ENCODE measurements at regions not wholly inside any gene's neighbourhood (a gene's known extent, or its start where the extent isn't known, plus 50 kb on each side); places are given as distances from the start of the nearest gene placed in this dataset.
"Not testable (repeated sequence)": the region's sequence is repeated elsewhere in the genome, so short reads cannot be mapped to it uniquely, and the experiment has no call there.

- no peak for FAIRE-seq
Observed at GRCh38 chr3:34394978-34395748, 596.7 kb downstream of the PDCD6IP start.

DNA sequence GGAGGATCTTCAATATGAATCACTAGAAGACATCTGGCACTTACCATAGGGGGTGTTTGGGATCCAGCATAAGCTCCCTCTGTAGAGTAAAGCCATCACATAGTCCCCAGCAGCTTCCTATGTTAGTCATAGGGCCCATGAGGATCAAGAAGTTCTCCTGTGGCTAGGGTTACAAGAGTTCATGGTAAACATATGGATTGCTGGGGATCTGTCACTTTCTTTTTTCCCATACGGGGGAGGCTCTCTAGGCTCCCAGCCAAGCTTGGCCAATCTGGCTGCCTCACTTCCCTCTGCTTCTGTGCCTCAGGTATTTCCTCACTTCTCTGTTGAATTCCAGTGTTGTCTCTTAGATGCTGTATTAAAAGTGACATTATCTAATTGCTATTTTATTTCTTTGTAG is 597.9 kb downstream of the PDCD6IP start:
- no peak for FAIRE-seq

GRCh38 chr3:34396956-34397355 is 598.5 kb downstream of the PDCD6IP start:
- FAIRE-seq = no peak

- FAIRE-seq = no peak
Observed at GRCh38 chr3:34399401-34399800, 601.0 kb downstream of the PDCD6IP start.

- FAIRE-seq = no peak
Observed at GRCh38 chr3:34405159-34405558, 606.7 kb downstream of the PDCD6IP start.

DNA sequence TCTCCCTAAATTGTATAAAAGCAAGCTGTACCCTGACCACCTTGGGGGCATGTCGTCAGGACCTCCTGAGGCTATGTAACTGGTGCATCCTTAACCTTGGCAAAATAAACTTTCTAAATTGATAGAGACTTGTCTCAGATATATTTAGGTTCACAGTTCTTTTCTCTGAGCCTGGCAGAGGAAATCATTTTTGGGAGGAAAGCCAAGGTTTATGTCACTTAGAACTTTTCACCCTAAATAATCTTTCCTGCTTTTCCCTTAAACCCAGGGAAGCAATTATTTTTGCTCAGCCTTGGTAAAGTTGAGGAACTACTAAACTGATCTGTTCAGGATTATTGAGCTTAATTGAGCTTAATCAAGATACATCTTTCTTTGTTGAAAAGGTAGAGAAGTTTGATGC is 608.9 kb downstream of the PDCD6IP start:
- no peak for FAIRE-seq

- no peak for FAIRE-seq
Observed at GRCh38 chr3:34408088-34408487, 609.7 kb downstream of the PDCD6IP start.

DNA sequence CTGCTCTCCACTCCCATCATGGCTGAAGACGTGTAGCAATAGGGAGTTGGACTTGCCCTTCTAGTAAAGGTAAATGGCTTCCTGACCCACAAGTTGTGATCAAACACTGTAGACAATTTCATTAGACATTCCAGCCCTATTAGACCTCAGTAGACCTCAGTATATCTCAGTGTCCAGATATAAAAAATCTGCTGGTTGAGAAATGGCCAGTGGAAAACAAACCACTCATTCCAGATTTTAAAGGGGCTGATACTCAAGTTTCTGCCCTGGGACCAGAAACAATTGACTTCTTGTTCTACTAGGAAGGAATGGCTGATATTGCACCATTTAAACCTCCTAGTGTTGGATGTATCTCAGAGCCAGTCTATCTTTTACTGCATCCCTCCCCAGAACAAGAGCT is 613.2 kb downstream of the PDCD6IP start:
- no peak for FAIRE-seq

DNA sequence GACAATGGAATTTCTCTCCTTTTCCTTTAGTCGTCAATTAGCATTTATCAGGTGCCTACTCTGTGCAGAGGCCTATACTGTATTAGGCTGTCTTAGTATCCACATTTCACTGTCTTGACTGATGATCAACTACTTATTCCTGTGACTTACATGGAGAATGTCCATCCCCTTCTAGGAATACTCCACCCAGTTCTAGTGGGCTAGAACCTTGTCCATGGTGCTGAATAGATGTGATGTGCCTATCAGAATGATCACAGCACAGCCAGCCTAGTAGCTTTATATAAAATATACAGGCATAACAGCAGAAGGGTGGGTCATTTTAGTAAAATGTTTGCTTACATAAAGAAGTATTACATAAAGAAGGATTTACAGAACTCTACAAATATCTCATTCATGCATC is 621.4 kb downstream of the PDCD6IP start:
- FAIRE-seq = no peak

DNA sequence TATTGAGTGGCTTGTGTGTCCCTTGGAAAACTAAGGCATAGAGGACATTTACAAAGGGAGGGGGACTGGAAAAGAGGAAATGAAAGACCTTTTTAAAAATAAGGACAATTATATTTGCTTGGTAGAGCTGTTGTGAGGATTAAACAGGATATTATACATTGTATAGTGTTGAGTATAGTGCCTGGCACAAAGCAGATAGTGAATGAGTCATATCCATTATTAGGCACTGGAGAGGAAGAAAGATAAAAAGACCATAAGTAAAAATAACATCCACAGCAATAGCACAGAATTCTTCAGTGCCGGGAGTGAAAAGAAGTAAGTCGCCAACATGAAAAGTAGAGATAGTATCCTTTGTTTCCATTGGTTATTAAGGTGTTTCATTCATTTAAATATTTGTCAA is 623.3 kb downstream of the PDCD6IP start:
- FAIRE-seq = no peak

- no peak for FAIRE-seq
Observed at GRCh38 chr3:34439796-34440195, 641.4 kb downstream of the PDCD6IP start.

- FAIRE-seq = no peak
Observed at GRCh38 chr3:34444137-34444536, 645.7 kb downstream of the PDCD6IP start.

DNA sequence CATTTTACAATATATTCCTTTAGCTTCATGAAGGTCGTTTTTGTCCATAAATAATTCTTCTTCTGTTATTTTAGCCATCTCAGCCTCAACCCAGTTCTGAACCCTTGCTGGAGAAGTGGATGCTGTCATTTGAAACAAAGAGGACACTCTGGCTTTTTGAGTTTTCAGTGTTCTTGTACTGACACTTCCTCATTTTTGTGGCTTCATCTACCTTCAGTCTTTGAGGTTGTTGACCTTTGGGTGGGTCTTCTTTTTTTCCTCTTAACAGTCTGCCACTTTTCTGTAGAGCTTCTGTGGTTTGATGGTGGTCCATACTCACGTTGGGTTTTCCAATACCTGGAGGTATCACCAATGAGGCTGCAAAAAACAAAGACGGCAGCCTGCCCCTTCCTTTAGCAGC is 650.9 kb downstream of the PDCD6IP start:
- no peak for FAIRE-seq

- no peak for FAIRE-seq
Observed at GRCh38 chr3:34463414-34463813, 665.0 kb downstream of the PDCD6IP start.

DNA sequence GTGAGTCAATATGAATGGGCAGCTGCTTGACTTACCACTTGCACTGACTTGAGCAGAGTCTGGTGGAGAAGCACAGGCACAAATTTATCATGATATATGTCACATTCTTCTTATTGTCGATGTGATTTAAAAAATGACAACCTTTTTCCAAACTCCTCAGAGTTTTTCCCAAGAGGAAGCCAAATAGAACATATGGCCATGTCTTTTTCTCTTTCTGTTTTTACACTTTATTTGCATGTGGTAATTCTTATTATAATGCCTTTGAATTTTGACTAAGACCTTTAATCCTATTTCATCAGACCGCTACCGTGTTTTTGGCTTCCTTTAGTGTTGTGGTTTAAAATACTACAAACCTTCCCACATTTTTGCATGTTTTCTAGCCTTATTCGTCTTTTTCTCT is 666.2 kb downstream of the PDCD6IP start:
- FAIRE-seq = no peak

- FAIRE-seq = no peak
Observed at GRCh38 chr3:34475851-34476250, 677.4 kb downstream of the PDCD6IP start.

DNA sequence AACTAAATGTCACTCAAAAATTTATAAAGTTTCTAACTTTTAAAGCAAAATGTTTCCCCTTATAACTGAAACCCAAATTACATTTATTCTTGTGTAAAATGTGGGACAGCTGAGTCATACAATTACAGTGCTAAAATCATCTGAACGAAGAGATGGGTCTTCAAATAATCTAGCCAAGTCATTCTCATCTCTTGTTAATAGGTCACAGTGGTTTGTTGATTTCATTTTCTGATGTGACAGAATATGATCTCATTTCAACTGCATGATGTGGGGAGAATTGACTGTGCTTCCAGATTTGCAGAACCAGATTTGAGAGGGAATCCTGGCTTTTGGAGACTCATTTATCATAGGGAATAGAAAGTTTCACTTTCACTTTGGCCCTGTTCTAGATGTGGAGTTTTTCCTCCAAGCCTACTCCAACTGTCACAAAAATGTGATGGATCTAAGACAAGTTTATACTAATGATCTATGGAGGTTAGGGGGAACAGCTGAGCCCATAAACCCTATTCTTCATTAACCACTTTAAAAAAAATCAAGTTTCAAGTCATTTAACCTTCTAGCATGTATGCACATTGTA is 685.0 kb downstream of the PDCD6IP start:
- FAIRE-seq = no peak

GRCh38 chr3:34504366-34504765 is 705.9 kb downstream of the PDCD6IP start:
- FAIRE-seq = no peak

DNA sequence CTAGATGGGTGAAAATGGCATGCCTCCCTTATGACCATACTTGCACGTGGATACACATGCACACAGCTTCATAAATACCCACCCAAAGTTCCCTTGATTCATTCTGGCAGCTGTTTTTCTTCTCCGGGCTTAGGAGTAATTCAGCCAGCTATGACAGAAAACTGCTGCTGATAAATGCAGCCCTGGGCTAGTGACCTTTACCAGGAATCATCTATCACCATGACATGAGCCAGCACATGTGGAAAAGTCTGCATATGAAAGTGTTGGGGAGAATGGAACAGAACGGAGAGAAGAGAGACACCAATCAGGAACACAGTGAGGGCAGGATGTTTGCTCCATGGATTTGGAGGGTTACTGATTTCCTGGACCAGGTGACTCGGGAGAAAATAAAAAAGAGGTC is 706.3 kb downstream of the PDCD6IP start:
- no peak for FAIRE-seq

DNA sequence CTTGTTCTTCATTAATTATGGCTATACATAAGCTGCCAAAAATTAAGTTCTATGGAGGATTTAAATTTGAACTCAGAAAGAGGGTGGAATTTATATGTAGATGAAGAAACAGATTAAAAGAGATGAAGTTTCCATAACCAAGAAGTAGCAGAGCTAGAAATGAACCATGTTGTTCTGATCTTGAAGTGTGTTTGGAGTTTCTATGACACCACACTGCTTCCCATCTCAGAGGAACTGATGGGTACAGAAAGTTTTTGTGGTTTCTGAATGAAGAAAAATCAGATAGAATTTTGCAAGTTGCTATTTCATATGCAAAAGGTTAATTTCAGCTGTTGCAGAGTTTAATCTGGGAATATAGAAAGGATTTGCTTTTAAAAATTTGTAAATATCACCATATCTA is 710.3 kb downstream of the PDCD6IP start:
- no peak for FAIRE-seq

DNA sequence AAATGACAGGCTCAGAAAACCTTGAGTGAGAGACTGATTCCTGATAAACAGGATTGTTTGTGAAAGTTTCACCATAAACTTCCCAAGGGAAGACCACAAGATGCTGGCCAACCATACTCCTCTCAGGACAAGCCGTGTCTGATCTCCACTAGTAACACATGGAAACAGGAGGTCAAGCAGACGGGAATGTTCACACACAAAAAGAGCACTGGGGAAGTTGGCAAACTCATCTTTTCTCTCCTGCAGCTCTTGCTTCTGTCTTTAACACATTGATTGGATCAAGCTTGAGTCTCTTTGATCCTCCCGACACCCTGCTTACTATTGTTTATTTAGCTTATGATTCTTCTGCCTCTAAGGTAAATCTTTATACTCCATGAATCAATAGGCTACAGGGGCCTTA is 713.5 kb downstream of the PDCD6IP start:
- no peak for FAIRE-seq

GRCh38 chr3:34519008-34519407 is 720.6 kb downstream of the PDCD6IP start:
- FAIRE-seq = not testable (repeated sequence)

DNA sequence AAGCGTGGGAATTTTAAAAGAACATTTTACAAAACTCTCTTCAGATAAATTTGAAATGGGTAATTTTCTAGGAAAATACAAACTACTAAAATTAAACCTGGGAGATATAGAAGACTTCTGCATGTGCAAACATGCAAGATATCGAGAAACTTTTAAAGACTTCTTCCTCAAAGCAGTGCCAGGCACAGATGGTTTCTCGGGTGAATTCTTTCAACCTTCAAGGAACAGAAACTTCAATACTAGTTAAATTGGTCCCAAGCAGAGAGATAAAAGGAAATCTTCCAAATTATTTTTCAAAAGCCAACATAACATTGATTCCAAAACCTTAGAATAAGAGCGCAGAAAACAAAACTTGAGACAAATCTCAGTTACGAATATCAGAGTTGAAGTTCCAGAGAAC is 732.7 kb downstream of the PDCD6IP start:
- no peak for FAIRE-seq

- FAIRE-seq = no peak
Observed at GRCh38 chr3:34533451-34533850, 735.0 kb downstream of the PDCD6IP start.

- no peak for FAIRE-seq
Observed at GRCh38 chr3:34534013-34534412, 735.6 kb downstream of the PDCD6IP start.

Measured in G401.6 (cell line).